ENCODE measurements at regions not wholly inside any gene's neighbourhood (a gene's known extent, or its start where the extent isn't known, plus 50 kb on each side); places are given as distances from the start of the nearest gene placed in this dataset.

GRCh38 chrX:2614911-2615310 lies 76.2 kb upstream of the CD99 start:
- peak; percentile 86 to 92 for DNase-seq (ENCODE audit: low read depth in 2 of 2)
- no peak overlapping the region for H3K4me3 ChIP-seq (replicated peaks in 1 of 2; ENCODE audit: low read depth in 2 of 2, low read length in 2 of 2)
- peak; percentile 66 for TF ChIP-seq CTCF (IDR thresholded peaks at IDR 0.05; ENCODE audit: low read depth, low read length)

- H3K4me3 ChIP-seq (replicated peaks in 1 of 2; ENCODE audit: low read depth in 2 of 2, low read length in 2 of 2): peak overlapping the region; percentile 84 to 90
Measured at GRCh38 chrX:2610246-2611170, 80.6 kb upstream of the CD99 start.

GRCh38 chrX:2609431-2610238 lies 81.5 kb upstream of the CD99 start:
- TF ChIP-seq CTCF (IDR thresholded peaks at IDR 0.05; ENCODE audit: low read depth, low read length): no peak
- peak overlapping the region; percentile 84 to 90 for H3K4me3 ChIP-seq (replicated peaks in 1 of 2; ENCODE audit: low read depth in 2 of 2, low read length in 2 of 2)
- peak in 1 of 2 donors; percentile 42 for DNase-seq (ENCODE audit: low read depth in 2 of 2)

More at GRCh38 chrX:2610246-2611170, 80.6 kb upstream of the CD99 start:
- no peak for TF ChIP-seq CTCF (IDR thresholded peaks at IDR 0.05; ENCODE audit: low read depth, low read length)
- peak in 1 of 2 donors; percentile 60 for DNase-seq (ENCODE audit: low read depth in 2 of 2)

GRCh38 chrX:2608638-2609430 lies 82.3 kb upstream of the CD99 start:
- no peak for TF ChIP-seq CTCF (IDR thresholded peaks at IDR 0.05; ENCODE audit: low read depth, low read length)
- H3K4me3 ChIP-seq (replicated peaks in 1 of 2; ENCODE audit: low read depth in 2 of 2, low read length in 2 of 2): peak overlapping the region; percentile 84 to 90
- DNase-seq (ENCODE audit: low read depth in 2 of 2): peak; percentile 77 to 90

- no peak for DNase-seq (ENCODE audit: low read depth in 2 of 2)
- no peak overlapping the region for H3K4me3 ChIP-seq (replicated peaks in 1 of 2; ENCODE audit: low read depth in 2 of 2, low read length in 2 of 2)
- TF ChIP-seq CTCF (IDR thresholded peaks at IDR 0.05; ENCODE audit: low read depth, low read length): no peak
Measured at GRCh38 chrX:2607113-2607512, 84.0 kb upstream of the CD99 start.

DNA sequence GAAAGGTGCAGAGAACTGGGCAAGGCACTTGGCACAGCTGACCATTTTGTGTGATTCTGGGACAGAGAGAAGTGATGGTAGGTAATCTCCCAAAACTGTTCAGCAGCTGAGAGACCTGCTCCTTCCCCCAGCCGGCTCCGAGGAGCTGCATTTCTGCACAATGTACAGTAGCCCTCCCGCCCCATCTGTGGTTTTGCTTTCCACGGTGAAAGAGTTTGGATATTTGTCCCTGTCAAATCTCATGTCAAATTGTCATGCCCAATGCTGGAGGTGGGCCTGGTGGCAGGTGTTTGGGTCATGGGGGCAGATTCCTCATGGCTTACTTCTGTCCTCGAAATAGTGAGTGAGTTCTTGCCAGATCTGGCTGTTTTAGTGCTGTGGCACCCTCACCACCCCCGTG lies 90.5 kb upstream of the CD99 start:
- no peak for DNase-seq (ENCODE audit: low read depth in 2 of 2)
- H3K4me3 ChIP-seq (replicated peaks in 1 of 2; ENCODE audit: low read depth in 2 of 2, low read length in 2 of 2): no peak overlapping the region
- TF ChIP-seq CTCF (IDR thresholded peaks at IDR 0.05; ENCODE audit: low read depth, low read length): no peak

All from cardiac fibroblast (primary cell).